CD4-positive, alpha-beta T cell treated with Interleukin-12 subunit alpha and Interleukin-12 subunit beta, for 1 hour (primary cell): ENCODE measurements at regions not wholly inside any gene's neighbourhood (a gene's known extent, or its start where the extent isn't known, plus 50 kb on each side); places are given as distances from the start of the nearest gene placed in this dataset.
"Not testable (repeated sequence)": the region's sequence is repeated elsewhere in the genome, so short reads cannot be mapped to it uniquely, and the experiment has no call there.

ENCODE experiments used
- DNase-seq: peaks from one replicate; pipeline ENCODE4 v3.0.0-alpha.2; 2020

DNA sequence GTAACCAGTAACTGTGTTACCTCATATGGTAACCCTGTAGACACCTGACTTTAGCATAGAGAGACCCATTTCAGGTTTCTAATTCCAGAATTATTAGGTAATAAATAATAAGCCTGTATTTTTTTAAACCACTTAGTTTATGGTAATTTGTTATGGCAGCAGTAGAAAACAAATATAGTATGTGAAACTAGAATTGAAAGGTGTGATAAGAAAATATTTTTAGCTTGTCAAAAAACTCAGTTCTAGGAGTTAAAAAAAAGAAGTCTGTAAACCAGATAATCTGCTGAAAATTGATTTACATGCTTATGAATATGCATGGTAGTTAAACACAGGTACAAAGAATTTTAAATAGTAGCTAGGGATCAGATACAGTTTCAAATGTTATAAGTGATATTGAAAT is 695.0 kb upstream of the GJE1 start:
- DNase-seq: no peak

GRCh38 chr6:141437011-141437410 is 695.7 kb upstream of the GJE1 start:
- no peak for DNase-seq

DNA sequence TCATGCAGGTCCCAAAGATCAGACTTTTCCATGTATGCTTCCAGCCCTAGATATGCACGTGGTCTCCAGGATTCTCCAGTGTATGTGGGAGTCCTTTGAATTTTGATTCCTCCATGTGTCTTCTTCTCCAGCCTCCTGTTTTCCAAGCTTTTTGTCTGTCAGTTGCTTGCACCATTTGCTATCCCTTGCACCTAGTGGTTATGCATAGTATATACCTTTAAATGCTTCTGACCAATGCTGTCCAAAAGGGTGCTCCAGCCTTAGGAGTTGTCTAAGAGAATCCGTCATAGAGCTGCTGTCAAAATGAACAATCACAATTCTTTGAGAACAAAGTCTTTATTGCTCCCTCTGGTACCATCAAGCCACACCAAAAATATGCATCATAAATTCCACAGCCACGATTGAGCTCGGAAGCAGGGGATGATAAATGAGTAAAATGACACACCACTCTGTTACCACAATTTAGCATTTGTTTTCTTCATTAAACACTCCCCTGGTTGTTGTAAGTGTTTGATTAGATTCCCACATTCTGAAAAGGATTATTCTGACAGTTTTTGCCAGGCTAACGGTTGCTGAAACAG is 706.2 kb upstream of the GJE1 start:
- no peak for DNase-seq

GRCh38 chr6:141421378-141421777 is 711.3 kb upstream of the GJE1 start:
- no peak for DNase-seq

- no peak for DNase-seq
Observed at GRCh38 chr6:141418076-141418475, 714.6 kb upstream of the GJE1 start.

- no peak for DNase-seq
Observed at GRCh38 chr6:141415896-141416295, 716.8 kb upstream of the GJE1 start.

DNA sequence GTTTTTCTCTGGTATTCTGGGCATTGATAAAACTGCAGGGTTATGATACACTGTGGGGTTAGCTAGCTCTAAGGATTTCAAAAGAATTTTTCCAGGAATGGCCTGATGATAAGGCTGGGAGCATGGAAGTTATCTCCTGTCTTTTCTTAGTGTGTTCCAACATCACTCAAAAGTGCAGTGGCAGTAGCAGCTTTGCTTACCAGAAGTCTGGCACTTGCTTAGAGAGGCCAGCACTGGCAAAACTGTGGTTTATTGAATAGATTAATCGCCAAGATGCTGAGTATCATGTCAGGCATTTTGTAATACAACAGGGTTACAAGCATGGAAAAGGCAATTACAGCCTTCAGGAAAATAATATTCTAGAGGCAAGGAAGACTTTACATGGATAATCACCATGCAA is 719.5 kb upstream of the GJE1 start:
- DNase-seq: no peak

GRCh38 chr6:141406761-141407160 is 726.0 kb upstream of the GJE1 start:
- DNase-seq: no peak

DNA sequence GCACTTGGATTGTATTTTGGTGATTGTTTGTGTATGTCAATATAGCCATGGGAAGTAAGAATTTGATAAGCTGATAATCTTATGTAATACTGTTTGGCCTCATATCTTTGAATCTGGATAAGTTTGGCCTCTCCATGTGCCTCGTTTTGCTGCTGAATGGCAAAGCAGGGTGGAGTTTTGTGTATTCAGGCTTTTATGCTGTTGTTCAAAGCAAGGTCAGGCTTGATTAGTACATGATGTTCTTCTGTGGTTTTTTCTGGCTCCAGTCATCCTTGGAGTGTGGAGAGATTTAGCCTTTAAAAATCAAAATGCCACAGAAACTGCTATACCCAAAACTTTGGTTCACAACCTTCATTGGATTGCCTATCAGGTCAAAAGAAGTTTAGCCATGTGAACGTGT is 728.9 kb upstream of the GJE1 start:
- DNase-seq: no peak

- no peak for DNase-seq
Observed at GRCh38 chr6:141403103-141403502, 729.6 kb upstream of the GJE1 start.

DNA sequence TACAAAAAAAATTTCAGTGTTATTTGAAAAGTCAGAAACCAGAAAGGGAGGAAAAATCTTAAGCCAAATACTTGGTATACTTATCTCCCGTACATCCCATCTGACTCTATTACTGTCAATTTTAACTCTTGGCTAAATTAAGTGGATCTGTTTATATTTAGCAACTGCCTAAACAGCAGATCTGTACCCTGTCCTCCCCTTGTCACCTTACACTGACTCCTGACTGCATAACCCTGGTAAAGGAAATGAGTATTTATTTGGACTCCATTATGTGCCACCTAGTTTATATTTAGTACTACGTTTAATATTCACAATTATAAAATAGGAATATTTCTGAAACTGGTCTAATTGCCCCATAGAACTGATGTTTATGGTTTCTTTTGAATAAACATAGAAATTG is 730.2 kb upstream of the GJE1 start:
- DNase-seq: no peak

- no peak for DNase-seq
Observed at GRCh38 chr6:141401851-141402250, 730.9 kb upstream of the GJE1 start.

- no peak for DNase-seq
Observed at GRCh38 chr6:141401168-141401567, 731.6 kb upstream of the GJE1 start.

GRCh38 chr6:141398949-141399348 is 733.8 kb upstream of the GJE1 start:
- no peak for DNase-seq

DNA sequence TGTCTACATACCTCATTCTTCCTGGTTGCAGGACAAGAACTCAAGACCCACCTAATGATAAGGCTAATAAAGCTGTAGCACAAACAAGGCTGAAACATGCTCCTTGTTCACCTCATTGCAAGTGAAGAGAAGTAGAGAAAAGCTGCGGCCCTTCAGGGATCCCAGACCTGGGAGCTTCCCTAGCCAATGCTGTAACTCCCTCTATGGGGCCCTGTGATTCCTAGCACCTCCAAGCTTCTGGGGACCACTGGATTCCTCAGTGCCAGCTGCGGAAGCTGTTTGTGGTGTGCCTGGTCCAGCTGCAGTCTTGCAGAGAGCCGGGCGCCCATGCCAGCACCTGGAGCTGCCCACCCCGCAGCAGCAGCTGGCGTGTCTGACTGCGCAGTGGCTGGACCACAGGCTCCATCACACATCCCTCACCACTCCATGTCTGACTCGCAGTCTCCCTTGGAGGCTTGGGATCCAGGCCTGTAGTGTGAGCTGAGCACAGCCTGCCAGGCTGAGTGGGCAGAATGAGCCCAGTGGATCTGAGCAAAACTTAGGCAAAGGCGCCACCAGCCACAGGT is 737.2 kb upstream of the GJE1 start:
- DNase-seq: no peak

- DNase-seq: no peak
Observed at GRCh38 chr6:141394565-141395051, 738.1 kb upstream of the GJE1 start.

GRCh38 chr6:141394125-141394536 is 738.6 kb upstream of the GJE1 start:
- DNase-seq: no peak

GRCh38 chr6:141393405-141394124 is 739.2 kb upstream of the GJE1 start:
- no peak for DNase-seq

GRCh38 chr6:141391135-141391534 is 741.6 kb upstream of the GJE1 start:
- not testable (repeated sequence) for DNase-seq

- DNase-seq: no peak
Observed at GRCh38 chr6:141388666-141389065, 744.1 kb upstream of the GJE1 start.

DNA sequence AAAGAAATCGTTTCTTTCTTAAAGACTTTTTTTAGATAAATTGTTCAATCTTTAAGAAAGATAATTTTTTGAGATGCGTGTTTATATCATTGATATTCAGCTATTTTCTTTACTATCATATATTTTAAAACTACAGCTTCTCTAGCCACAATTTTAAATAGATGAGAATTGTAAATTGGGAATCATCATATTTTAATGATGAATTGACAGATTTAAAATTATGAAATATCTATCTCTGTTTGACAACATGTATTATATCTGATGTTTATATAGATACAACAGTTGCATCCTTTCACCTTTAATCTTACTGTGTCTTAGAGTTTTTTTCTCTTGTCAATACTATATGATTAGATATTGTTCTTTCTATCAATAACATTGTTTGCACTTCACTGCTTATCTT is 762.3 kb upstream of the GJE1 start:
- no peak for DNase-seq

GRCh38 chr6:141366796-141367195 is 765.9 kb upstream of the GJE1 start:
- DNase-seq: not testable (repeated sequence)

- DNase-seq: no peak
Observed at GRCh38 chr6:141364694-141365093, 768.0 kb upstream of the GJE1 start.

DNA sequence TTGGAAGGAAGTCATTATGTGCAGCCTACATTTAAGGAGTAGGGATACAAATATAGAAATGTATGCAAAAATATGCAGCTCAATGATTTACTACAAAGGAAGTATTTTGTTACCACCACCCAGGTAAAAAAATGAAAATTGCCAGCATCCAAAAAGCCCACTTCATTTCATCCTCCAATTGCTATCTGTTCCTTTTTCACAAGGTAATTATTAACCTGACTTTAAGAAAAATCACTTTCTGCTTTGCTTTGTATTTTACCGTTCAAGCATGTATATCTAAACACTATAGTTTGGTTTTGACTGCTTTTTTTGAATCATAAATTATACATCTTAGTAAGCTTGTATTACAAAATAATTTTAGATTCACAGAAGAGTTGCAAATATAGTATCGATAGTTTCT is 768.5 kb upstream of the GJE1 start:
- no peak for DNase-seq

GRCh38 chr6:141361559-141361958 is 771.2 kb upstream of the GJE1 start:
- DNase-seq: no peak
